ENCODE measurements at regions not wholly inside any gene's neighbourhood (a gene's known extent, or its start where the extent isn't known, plus 50 kb on each side); places are given as distances from the start of the nearest gene placed in this dataset.

- TF ChIP-seq EZH2 (IDR thresholded peaks at IDR 0.05), result no peak
- TF ChIP-seq EGR1 (IDR thresholded peaks at IDR 0.05; ENCODE audit: low read depth), result no peak
- no peak for TF ChIP-seq ATF3 (IDR thresholded peaks at IDR 0.05)
- no peak for TF ChIP-seq ZNF274 (IDR thresholded peaks at IDR 0.05; ENCODE audit: low read depth, low read length)
- no peak for TF ChIP-seq FOSL1 (IDR thresholded peaks at IDR 0.05; ENCODE audit: low read depth)
- TF ChIP-seq POLR2AphosphoS5 (IDR thresholded peaks at IDR 0.05; ENCODE audit: low read depth, low read length), result no peak
- TF ChIP-seq SRF (IDR thresholded peaks at IDR 0.05; ENCODE audit: low read depth), result no peak
- no peak for TF ChIP-seq SP1 (IDR thresholded peaks at IDR 0.05; ENCODE audit: low read depth)
Observed at GRCh38 chr18:5746844-5747243, 148.5 kb downstream of the TMEM200C start (continued).

- CTCF ChIA-PET, result no interaction called here
- no peaks in the 10 kb centered on the region for H3K36me3 ChIP-seq (ENCODE audit: control insufficient read depth in 1 of 2, insufficient read depth in 2 of 2, low read length in 2 of 2)
- no peak overlapping the region for H3K9ac ChIP-seq (ENCODE audit: low read length)
- intact Hi-C loops (cut with micrococcal nuclease), result no loop called here
- no peak overlapping the region for H3K4me3 ChIP-seq (replicated peaks in 1 of 2; ENCODE audit: low read depth in 1 of 2, low read length in 2 of 2)
- peaks cover 16 to 32% of the 10 kb centered on the region in 2 experiments; a peak in 2 of 4 replicates for H3K9me3 ChIP-seq (ENCODE audit: control insufficient read depth in 1 of 2, insufficient read depth in 1 of 2, low read depth in 1 of 2, low read length in 2 of 2)
- H3K4me2 ChIP-seq (ENCODE audit: low read length), result no peak overlapping the region
- H2AFZ ChIP-seq (ENCODE audit: low read depth, low read length, poor library complexity, severe bottlenecking), result no peak overlapping the region
- no peak overlapping the region for H3K27ac ChIP-seq (ENCODE audit: low read depth, low read length)
- POLR2A ChIA-PET, result no interaction called here
- TF ChIP-seq JUND (IDR thresholded peaks at IDR 0.05) (no peak), REST (IDR thresholded peaks at IDR 0.05; ENCODE audit: low read depth) (no peak), FOSL1 (IDR thresholded peaks at IDR 0.05; ENCODE audit: low read depth) (no peak), ZNF274 (IDR thresholded peaks at IDR 0.05; ENCODE audit: low read depth, low read length) (no peak), ELF1 (IDR thresholded peaks at IDR 0.05; ENCODE audit: borderline replicate concordance, low read depth) (no peak), POLR2AphosphoS5 (IDR thresholded peaks at IDR 0.05; ENCODE audit: low read depth, low read length) (no peak), CBX3 (IDR thresholded peaks at IDR 0.05; ENCODE audit: low read depth) (no peak), RAD21 (IDR thresholded peaks at IDR 0.05; ENCODE audit: low read depth) (no peak), SP1 (IDR thresholded peaks at IDR 0.05; ENCODE audit: low read depth) (no peak), YY1 (IDR thresholded peaks at IDR 0.05; ENCODE audit: extremely low read depth, insufficient replicate concordance, low read depth, low read length) (no peak), ZFX (IDR thresholded peaks at IDR 0.05) (no peak), EZH2 (IDR thresholded peaks at IDR 0.05) (no peak), SRF (IDR thresholded peaks at IDR 0.05; ENCODE audit: low read depth) (no peak), MAX (IDR thresholded peaks at IDR 0.05) (no peak), TCF7L2 (IDR thresholded peaks at IDR 0.05; ENCODE audit: borderline replicate concordance, extremely low read depth, insufficient read depth, insufficient read length) (no peak), EZH2phosphoT487 (IDR thresholded peaks at IDR 0.05; ENCODE audit: borderline replicate concordance) (no peak)
- no peaks in the 10 kb centered on the region for H3K79me2 ChIP-seq (ENCODE audit: insufficient read depth, low read length)
- no TSS peak for BruUV-seq (replicated peaks)
- H3K27me3 ChIP-seq (ENCODE audit: insufficient read depth, low read length), result no peaks in the 10 kb centered on the region
- ATAC-seq (no peak), DNase-seq (ENCODE audit: low read depth, low spot score) (no peak)
- no peaks in the 10 kb centered on the region for H3K9me2 ChIP-seq (ENCODE audit: insufficient read depth)
- H3K4me1 ChIP-seq (ENCODE audit: control insufficient read depth in 1 of 2, insufficient read depth in 2 of 2, low read length in 2 of 2), result no peaks in the 10 kb centered on the region
- no peaks in the 10 kb centered on the region for H4K20me1 ChIP-seq (ENCODE audit: insufficient read depth)
- RAD21 ChIA-PET (ENCODE audit: low non-redundant PET in 1 of 2, low total read pairs in 2 of 2, uncharacterized antibody in 2 of 2, unreplicated experiment in 2 of 2), result no interaction called here
Observed at GRCh38 chr18:5744659-5745058, 150.7 kb downstream of the TMEM200C start.
